T-helper 2 cell (primary cell): ENCODE measurements at regions not wholly inside any gene's neighbourhood (a gene's known extent, or its start where the extent isn't known, plus 50 kb on each side); places are given as distances from the start of the nearest gene placed in this dataset.

Source experiments
- DNase-seq, 5 experiments: peaks; one replicate each; pipeline versions ENCODE4 v3.0.0 to v3.0.0-alpha.2; 2012 to 2022

DNA sequence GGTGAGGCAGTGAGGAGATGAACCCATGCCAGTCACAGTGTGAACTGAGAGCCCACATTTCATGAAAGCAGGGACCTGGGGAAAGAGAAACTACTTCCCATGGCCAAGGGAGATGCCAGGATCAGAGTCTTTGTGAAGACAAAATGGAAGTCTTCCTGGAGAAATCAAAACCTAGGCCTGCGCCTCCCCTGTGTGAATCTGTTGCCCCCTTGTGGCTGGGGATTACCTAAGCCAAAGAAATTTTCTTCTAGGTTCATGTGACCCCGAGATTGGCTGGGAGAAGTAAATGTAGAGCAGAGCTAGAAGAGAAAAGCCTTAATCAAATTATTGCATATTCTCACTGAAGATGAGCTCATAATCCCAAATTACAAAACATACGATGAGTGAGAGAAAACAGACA, 1075.3 kb downstream of the TBC1D22A start:
- DNase-seq: peak in 1 of 5 experiments; percentile 7

DNA sequence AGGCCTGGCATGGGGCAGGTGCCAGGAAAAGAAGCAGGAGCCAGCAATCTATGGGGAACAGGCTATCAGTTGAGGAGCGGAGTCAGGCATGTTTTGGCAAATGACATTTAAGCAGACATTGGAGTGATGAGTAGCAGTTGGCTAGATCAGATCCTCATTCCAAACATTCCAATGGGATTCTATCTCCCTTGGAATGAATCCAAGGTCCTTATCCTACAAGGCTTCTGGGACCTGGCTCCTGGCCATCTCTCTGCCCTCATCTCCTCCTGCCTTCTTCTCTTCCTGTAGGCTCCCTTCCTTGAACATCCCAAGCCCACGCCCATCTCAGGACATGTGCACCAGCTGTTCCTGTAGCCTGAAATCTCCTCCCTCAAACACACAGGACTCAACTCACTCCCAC, 1074.5 kb downstream of the TBC1D22A start:
- DNase-seq: no peak

DNA sequence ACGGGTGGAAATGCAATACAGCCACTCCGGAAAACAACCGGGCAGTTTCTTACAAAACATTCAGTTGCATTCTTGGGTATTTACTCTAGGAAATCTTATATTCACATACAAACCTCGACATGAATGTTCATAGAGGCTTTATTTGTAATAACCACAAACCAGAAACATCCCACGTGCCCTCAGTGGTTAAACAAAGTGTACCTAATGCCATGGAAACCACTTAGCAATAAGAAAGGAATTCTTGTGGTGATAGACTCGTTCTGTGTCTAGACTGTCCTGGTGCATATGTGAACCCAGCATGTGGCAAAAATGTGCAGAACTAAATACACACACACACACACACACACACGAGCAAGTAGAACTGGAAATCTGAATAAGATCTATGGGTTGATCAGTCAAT, 1073.3 kb downstream of the TBC1D22A start:
- DNase-seq: peak in 1 of 5 experiments; percentile 3

DNA sequence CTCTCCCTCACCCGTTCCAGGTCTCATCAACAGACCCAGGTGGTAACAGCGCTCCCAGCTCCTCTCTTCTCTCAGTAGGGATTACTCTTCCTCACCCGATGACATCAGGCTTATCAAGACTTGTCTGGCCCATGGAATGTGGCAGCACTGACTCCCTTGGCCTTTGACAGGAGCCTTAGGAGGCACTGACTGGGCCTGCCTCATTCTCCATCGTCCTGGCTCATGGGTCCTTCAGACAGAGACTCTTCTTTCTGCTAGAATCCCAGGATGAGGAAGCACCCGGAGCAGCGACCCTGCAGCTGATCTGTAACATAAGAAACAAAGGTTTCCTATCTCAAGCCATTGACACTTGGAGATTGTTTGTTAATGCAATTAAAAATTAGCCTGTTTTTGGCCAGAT, 1063.6 kb downstream of the TBC1D22A start:
- DNase-seq: no peak

DNA sequence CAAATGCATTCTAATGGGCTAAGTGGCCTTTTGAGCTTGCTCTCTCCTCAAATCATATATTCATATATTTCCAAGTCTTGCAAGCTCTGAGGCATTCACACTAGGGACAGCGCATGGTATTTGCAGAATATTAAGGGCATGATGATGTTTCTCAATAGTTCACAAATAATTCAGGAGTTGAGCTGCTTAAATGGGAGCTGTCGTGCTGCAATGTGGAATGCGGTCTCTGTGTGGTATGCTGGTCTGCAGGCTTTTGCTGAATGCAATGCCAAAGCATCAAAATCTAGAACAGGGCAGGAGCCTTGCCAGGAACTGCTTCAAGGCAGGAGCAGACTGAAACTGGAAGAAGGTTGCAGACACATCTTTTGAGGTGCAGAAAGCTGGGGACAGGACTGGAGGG, 1060.0 kb downstream of the TBC1D22A start:
- no peak for DNase-seq

DNA sequence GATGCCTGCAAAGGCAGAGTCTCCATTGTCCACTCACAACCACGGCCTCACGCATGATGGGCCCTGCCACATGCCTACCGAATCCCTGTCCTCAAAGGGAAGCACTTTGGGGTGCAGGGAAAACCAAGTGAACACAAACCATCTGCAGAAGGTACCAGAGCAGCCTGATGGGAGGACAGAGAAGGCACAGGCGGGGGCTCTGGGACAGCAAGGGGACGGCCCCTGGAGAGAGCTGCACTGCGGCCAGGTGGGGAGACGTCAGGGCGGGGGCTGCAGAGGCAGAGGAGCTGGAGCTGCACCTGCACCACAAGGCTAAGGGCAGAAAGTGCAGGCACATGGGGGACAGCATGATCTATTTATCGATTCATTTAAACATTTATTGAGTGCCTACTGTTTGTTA, 1056.0 kb downstream of the TBC1D22A start:
- DNase-seq: no peak

DNA sequence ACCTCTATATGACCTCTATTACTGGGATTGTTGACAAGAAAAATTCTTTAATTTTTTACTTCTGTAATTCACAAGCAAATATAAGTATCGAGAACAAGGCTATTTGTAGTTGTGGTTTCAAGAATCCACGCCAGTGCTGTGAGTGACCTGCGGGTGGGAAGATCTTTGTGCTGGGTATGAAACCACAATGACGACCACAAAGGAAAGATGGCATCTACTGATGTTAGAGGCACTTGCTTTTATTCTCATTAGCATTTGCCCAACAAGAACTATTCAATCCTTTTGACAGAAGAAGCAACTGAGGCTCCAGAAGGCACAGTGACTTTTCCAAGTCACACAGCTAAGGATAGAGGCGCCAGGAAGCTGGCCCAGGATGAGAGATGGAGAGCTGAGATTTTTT, 1054.9 kb downstream of the TBC1D22A start:
- DNase-seq: no peak

DNA sequence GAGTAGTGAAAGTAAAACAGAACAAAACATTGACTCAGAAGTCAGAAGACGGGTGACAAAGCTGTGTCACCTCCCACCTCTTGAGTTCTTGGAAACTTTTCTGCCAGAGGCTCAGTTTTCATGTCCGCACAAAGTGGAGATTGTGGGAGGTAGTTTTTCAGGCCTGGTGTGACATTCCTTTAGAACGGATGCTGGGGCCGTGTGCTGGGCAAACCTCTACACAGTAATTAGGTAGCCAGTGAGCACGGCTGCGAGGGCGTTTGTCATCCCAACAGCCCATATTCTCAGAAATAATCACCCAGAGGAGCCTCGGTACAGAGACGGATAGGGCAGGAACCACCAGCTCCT, 1054.4 kb downstream of the TBC1D22A start:
- no peak for DNase-seq

DNA sequence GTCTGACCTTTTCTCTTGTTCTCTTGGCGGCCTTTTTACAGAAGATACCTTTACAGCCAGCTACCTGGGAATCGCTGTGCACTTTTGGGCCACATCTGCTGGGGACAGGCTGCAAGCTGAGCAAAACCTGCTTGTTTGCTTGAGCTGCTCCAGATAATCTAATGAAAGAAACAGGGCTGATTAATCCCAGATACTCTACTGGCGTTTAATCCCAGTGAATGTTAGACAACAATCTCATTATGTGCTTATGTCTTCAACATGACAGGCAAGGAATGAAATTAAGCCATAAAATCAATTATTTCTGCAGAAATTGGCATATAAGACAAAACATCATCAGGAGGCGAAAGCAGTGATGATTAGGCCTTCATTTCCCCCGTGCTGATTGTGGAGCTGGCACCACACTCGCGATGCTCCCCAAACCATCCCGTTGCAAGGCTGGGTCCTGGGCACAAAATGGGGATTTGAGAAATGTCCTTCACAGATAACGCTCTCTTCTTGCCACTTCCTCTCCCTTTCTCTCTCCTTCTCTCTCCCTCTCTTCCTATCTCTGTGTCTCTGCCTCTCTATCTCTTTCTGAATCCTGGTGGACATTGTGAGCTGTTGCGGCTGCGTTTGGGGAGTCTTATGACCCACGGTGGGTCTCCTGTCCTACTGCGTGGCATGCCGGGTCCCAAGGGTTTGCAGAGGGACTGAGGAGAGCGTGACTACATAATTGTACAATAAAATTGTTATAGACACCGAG, 1053.8 kb downstream of the TBC1D22A start:
- no peak for DNase-seq

DNA sequence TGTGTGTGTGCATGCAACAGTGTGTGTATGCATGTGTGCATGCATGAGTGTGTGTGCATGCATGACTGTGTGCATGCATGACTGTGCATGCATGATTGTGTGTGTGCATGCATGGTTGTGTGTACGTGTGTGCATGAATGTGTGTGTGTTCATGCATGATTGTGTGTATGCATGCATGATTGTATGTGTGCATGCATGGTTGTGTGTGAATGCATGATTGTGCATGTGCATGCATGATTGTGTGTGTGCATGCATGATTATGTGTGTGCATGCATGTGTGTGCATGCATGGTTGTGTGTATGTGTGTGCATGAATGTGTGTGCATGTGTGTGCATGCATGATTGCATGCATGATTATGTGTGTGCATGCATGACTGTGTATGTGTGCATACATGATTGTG, 1052.0 kb downstream of the TBC1D22A start:
- no peak for DNase-seq

DNA sequence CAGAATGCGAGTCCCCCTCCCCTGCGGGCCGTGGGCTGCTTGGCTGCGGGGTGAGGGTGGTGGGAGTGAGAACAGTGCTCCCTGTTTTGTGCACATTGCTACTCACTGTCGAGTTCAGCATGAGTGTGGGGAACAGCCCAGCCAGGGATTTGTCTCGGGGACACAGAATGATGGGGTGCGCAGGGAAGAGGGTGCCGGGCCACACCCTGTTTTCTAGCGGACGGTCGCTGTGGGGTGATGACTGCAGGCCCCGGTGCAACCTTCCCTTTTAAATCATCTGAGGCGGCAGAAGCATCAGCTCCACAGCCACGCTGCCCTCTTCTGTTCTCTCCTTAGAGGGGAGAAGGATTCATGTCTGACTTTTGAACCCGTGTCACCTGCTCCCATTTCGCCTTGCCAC, 1051.2 kb downstream of the TBC1D22A start:
- no peak for DNase-seq

DNA sequence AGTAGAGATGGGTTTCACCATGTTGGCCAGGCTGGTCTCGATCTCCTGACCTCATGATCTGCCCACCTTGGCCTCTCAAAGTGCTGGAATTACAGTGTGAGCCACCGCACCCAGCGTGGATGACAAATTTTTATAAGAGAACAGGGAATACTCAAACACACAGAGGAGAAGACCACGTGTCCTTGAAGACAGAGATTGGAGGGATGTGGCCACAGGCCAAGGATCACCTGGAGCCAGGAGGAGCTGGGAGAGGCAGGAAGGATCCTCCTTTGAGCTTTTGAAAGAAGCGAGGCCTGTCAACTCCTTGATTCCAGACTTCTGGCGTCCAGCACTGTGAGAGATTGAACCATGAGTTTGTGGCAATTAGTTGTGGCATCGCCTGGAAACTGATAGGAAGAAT, 1049.5 kb downstream of the TBC1D22A start:
- DNase-seq: no peak

DNA sequence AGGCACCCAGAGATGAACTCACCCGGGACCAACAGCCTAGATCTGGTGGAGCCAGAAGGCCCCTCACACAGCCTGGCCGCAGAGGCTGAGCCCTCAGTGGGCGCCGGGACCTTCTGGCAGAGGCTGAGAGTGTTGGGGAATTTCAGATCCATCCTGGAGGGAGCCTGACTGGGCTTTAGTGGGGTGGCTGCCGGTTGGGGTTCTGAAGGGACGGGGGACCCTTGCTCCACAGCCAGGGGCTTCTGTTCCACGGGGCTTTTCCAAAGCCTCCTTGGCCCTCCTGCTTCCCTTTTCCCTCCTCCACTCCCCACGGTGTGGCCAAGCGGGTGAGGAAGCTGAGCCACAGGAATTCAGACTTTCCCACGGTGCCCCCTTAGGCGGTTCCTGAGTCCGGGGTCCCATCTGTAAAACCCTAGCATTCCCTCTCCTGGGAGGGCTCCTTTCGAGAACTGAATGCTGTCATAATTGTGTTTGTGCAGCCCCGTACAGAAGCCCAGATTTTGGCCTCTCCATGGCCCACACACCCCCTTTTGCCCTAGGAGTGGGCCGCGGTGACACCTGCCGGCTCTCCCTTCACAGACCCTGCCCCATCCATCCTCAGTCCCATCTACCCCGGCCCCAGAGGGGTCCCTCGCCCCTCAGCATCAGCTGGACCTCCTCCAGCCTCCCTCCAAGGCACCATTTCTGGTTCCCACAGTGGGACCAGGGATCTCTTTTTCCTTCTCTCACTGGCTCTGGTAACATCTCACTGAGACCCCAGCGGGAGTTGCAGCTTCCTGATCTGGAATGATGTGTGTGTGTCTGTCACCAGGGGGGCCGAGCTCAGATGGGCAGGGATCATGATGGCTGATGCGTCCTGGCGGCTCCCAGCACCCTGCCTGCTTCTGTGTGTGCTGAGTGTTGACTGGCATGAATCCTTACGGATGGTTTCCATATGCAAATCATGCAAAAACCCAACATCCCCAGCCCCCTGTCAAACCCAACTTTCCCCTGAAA, 1048.4 kb downstream of the TBC1D22A start:
- DNase-seq: no peak

DNA sequence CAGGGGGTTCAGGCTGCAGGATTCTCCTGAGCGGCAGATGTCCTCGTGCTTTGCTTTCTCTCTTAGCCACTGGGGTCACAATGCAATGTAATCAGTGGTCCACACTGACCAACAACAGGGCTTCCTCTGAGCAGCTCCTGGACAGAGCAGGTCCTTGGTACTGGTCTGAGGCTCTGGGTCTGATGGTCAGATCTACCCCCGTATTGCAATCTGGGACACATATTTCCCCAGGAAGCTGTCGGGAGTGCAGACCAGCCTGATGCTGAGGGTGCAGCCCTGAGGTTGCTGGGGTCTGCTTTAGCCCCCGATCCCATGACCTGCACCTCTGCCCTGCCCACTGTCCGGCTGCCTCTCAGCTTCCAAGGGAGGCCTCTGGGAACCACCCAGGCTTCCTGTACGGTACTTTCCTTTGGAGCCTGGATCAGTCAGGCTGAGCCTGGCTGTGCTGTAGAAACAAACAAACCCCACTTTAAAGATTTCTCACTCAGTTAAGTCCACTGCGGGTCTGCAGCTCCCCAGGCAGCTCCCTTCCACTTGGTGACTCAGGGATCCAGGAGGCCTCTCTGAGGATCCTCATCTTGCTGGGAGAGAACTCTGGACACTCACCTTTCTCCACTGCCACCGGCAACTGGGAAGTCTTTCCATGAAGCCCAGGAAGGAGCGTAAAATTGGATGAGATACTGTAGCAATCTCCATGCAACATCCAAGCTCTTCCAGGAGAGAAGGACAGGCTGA, 1046.6 kb downstream of the TBC1D22A start:
- DNase-seq: no peak

DNA sequence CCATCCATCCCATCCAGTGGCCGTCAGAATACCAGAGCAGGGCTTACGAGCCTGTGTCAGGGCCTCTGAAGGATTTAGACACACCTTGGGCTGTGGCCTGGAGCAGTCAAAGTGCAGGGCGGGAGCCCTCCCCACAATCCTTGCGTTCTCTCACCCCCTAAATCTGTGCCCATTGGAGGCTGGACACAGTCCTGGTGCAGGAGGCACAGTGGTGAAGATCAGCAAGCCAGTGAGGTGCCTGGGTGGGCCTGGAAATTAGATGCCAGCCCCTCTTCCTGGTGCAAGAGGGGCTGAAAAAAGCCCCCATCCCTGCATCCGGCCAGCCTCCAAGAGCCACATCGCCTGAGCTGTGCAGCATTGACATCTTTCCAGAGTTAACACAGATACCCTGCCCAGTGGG, 1045.8 kb downstream of the TBC1D22A start:
- DNase-seq: no peak

DNA sequence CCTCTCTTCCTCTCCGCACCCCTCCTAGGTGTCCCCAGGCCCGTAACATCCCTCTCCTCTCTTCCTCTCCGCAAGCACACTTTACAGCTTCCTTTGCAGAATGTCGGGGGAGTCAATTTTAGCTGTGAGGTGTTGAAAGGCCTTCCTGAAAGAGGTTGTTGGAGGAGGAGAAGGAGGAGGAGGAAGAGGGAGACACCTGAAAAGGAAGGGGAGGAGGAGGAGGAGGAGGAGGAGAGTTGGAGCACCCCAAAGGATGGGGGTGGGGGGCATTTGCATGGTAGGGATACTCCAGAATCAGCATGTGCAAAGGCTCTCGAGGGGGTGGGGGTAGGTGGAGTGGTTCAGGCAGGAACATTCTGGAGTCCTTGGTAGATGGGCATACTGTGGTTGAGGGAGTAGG, 1045.1 kb downstream of the TBC1D22A start:
- no peak for DNase-seq

DNA sequence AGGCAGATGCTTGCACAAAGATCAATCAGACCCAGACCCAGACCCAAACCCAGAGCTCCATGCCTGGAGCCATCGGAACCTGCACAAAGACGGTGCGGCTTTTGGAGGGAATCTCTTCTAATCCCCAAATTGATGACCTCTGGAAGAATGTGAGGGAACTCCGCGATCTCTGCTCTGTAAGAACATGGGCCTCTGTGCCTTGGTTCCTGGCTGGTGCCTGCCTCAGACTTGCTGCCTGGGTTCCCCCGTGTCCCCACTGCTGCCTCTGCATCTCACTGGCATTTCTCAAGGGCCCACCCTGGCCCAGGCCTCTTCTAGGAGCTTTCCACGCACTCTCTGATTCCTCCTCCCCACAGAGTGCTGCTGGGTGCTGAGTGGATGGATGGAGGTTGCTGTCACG, 1044.4 kb downstream of the TBC1D22A start:
- no peak for DNase-seq

DNA sequence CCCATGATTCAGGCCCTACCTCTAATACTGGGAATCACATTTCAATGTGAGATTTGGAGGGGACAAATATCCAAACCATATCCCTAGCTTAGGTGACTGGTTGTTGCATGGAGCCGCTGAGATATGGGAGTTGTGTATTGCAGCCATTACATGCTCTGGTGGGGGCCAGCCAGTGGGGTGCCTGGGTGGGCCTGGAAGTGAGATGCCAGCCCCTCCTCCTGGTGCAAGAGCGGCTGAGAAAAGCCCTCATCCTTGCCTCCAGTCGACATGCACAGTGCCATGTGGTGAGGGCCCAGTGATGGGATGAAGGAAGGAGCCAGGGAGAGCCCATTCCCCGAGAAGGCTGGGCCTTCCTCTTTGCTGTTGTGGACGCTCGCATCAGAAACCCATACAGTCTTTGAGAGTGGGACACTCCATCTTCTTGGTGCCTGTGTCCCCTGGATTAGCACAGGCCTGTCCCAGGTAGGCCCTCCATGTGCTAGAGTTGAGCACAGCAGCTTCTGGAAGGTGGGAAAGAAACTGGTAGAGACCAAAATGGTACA, 1043.0 kb downstream of the TBC1D22A start:
- no peak for DNase-seq

DNA sequence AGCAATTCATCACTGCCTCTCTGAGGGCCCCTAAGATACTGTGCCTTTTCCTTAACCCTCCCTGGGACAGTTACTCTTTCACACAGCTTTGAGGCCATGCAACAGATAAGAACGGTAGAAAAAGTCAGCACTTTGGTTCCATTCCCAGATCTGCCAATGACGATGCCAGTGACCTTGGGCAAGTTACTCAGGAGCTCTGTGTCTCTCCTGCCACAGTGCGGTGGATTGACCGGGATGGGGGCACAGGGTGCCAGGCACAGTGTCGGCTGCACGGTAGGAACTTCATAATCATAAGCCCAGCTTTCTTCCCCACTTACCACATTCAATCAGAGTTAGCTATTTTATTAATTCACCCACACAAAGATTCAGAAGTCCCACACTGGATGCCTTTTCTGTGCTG, 1041.8 kb downstream of the TBC1D22A start:
- no peak for DNase-seq

DNA sequence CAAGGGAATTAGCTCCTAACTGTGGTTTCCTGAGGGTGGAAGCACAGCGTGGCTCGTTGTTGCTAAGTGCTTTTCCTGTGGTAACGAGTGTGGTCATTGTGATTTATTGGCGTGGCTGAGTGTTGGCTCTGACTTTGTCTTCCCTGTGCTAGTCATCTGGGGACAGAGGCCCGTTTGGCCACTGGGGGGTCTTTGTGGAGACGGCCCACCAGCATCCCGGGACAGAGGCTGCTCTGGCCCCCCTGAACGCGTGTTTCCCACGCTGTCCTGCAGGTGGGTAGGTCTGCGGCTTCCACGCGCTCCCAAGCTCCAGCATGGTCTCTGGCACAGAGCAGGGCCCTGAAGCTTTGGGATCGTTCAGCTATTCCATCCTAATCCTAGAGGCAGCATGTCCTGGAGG, 1040.0 kb downstream of the TBC1D22A start:
- DNase-seq: no peak

DNA sequence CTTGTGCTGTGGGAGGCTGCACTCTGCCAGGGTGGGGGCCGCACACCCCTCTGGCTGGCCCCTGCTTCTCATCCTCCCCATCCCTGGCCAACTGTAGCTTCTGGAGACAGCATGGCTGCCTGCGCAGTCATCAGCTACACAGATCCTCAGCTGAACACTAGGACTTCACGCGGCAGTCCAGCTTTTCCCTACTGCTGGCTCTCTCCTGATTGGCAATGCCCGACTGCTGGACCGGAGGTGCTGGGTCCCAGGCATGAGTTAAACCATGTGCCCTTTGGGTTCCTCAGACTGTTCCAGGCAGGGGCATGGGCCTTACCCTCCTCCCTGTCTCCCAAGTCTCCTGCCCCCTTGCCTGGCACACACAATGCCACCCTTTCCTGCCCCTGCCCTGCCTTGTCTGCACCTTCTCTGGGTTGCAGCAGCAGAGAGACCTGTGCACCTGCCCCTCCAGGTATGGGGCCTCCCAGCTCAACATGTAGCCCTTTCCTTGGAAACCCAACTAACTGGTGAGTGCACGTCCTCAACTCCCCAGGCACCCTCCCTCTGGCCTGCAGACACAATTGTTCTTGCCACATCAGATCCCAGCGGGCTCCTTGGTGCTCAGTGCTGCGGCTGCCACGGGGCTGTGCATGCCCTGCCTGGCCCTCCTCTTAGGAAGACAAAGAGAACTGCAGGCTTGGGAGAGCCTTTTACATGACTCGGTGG, 1039.2 kb downstream of the TBC1D22A start:
- no peak for DNase-seq

DNA sequence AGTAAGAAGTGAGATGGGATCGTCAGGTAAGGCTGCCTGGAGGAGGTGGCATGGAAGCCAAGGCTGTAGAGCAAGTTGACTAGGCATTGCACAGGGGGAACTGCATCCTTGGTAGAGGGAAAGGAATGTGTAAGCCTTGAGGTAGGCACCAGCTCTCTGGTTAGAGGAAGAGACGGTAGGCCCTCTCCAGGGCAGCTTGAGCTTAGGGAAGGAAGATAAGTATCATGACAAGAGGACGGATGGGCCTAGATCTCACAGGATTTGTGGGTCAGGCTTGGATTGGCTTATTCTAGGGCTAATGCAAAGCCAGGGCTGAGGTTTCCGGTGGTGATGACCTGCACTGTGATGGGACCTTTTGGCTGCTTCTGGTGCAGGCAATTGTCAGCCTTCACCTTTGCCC, 1035.8 kb downstream of the TBC1D22A start:
- no peak for DNase-seq
